Lung (tissue), 11 donors: ENCODE measurements at regions not wholly inside any gene's neighbourhood (a gene's known extent, or its start where the extent isn't known, plus 50 kb on each side); places are given as distances from the start of the nearest gene placed in this dataset.

Experiments
- ATAC-seq: fragments of 200-7000 bp; cut with Tn5 transposase; one replicate; pipeline ENCODE4 v1.9.1; 2020; ENCODE audit warnings: moderate number of reproducible peaks; ENCODE audit not compliant: insufficient read depth, low FRiP score
- DNase-seq, 3 donors: peaks; one replicate each; pipeline ENCODE4 v3.0.0-alpha.2; 2013 to 2017
- H3K27ac ChIP-seq, 2 donors: one replicate each; pipeline ENCODE4 v1.5.1; 2013; ENCODE audit warnings: mild to moderate bottlenecking in 2 of 2, moderate library complexity in 2 of 2, control low read depth in 1 of 2, inconsistent platforms in 1 of 2, low read depth in 1 of 2, low read length in 1 of 2
- H3K27me3 ChIP-seq, 3 donors: one replicate each; pipeline ENCODE4 v1.5.1; 2013; ENCODE audit warnings: low read length in 2 of 3; ENCODE audit not compliant: control insufficient read depth in 3 of 3, insufficient read depth in 3 of 3
- H3K36me3 ChIP-seq, 4 donors: one replicate each; pipeline ENCODE4 v1.5.1; 2013; ENCODE audit warnings: low read length in 4 of 4, mild to moderate bottlenecking in 1 of 4, moderate library complexity in 1 of 4; ENCODE audit not compliant: control insufficient read depth in 4 of 4, insufficient read depth in 4 of 4
- H3K4me1 ChIP-seq, 5 donors: one replicate each; pipeline ENCODE4 v1.5.1; 2013; ENCODE audit warnings: low read length in 5 of 5, mild to moderate bottlenecking in 2 of 5, moderate library complexity in 1 of 5; ENCODE audit not compliant: control insufficient read depth in 5 of 5, insufficient read depth in 5 of 5
- H3K4me3 ChIP-seq: one replicate; pipeline ENCODE4 v1.5.1; 2013; ENCODE audit warnings: mild to moderate bottlenecking, control low read depth, moderate library complexity
- H3K9ac ChIP-seq, 2 donors: one replicate each; pipeline ENCODE4 v1.5.1; 2013; ENCODE audit warnings: low read length in 2 of 2, control low read depth in 1 of 2; ENCODE audit not compliant: insufficient read depth in 1 of 2
- H3K9me3 ChIP-seq, 4 donors: one replicate each; pipeline ENCODE4 v1.5.1; 2013; ENCODE audit warnings: low read length in 3 of 4, mild to moderate bottlenecking in 1 of 4, moderate library complexity in 1 of 4; ENCODE audit not compliant: control insufficient read depth in 4 of 4, insufficient read depth in 3 of 4
- WGBS, 2 donors: extraction: QIAGEN DNeasy Blood & Tissue Kit; methylation state at CpG; one replicate each; pipeline ENCODE4 v1.1.7; 2013; 5-methylcytosine and 5-hydroxymethylcytosine counted together
- TF ChIP-seq, protein P1 (sequence below): IDR thresholded peaks from 2 replicates; pipeline ENCODE4 v1.5.1; 2012; ENCODE audit warnings: mild to moderate bottlenecking; ENCODE audit errors: control extremely low read depth, extremely low read depth
- donor health status: control.
- donor health status: control.
- donor health status: Bipolar disorder and iron deficiency.
- donor health status: healthy.
- donor health status: DM: yes; HTN: yes; CAD: no.

DNA sequence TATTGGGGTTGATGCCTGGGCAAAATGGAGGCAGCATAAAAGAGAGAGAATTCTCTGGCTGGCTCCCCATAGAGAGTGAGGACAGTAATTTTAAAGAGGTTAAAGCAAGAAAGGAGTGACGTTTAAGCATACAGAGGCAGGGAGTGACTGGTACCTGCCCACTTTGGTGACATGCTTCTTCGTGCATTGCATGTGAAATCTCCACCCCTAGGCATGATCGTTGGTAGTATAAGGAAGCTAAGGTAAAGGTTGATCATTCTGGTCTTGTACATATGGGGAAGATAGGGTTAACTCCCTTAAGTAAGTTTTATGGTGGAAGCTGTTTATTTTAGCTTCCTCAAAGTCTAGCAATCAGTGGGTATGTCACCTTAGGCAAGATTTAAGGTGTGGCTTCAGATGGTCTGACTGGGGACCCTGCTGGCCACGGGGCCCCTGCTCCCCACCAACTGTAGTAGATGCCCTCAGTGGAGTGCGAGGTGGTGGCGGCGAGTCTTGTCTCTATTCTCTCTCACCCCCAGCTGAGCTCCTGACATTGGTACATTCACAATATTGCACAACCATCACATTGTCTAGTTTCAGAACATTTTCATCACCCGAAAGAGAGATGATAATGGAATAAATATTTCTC lies 797.5 kb upstream of the SPRY2 start:
- Histone ChIP-seq H3K4me1 (no peaks in the 10 kb centered on the region), H3K9me3 (no peaks in the 10 kb centered on the region), H3K36me3 (no peaks in the 10 kb centered on the region), H3K4me3 (no peak overlapping the region), H3K9ac (no peak overlapping the region), H3K27me3 (no peaks in the 10 kb centered on the region), H3K27ac (no peak overlapping the region)
- WGBS, 2 donors: 82 to 84% methylated on average over 8 of the region's 8 CpGs
- TF ChIP-seq, protein P1, sequence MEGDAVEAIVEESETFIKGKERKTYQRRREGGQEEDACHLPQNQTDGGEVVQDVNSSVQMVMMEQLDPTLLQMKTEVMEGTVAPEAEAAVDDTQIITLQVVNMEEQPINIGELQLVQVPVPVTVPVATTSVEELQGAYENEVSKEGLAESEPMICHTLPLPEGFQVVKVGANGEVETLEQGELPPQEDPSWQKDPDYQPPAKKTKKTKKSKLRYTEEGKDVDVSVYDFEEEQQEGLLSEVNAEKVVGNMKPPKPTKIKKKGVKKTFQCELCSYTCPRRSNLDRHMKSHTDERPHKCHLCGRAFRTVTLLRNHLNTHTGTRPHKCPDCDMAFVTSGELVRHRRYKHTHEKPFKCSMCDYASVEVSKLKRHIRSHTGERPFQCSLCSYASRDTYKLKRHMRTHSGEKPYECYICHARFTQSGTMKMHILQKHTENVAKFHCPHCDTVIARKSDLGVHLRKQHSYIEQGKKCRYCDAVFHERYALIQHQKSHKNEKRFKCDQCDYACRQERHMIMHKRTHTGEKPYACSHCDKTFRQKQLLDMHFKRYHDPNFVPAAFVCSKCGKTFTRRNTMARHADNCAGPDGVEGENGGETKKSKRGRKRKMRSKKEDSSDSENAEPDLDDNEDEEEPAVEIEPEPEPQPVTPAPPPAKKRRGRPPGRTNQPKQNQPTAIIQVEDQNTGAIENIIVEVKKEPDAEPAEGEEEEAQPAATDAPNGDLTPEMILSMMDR: no peak
- ATAC-seq: no peak
- no peak for DNase-seq

DNA sequence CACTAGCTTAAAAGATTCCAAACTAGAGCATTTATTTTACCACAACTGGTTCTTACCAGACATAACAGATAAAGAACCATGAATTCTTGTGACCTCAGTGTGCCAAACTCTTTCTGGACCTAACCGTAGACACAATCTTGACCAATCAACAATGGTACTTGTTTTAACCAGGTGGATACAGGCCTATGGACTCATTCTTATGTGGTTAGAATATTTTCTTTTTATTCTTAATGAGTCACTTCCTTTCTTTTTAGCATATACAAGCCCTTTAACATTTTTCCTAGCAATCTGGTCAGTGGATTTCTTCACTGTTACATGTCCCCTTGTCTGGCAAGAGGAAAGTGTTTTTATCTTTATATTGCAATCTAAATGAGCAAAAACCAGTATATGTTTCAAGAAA lies 792.1 kb upstream of the SPRY2 start:
- ATAC-seq (no peak), DNase-seq (no peak)
- 92 to 97% methylated on average over 1 of the region's 1 CpG for WGBS, 2 donors
- no peaks in the 10 kb centered on the region for H3K4me1 ChIP-seq
- TF ChIP-seq, protein P1: no peak
- H3K4me3 ChIP-seq: no peak overlapping the region
- no peaks in the 10 kb centered on the region for H3K36me3 ChIP-seq
- peaks cover 0 to 3% (median 0%) of the 10 kb centered on the region in 4 donors for H3K9me3 ChIP-seq
- no peak overlapping the region for H3K27ac ChIP-seq
- no peak overlapping the region for H3K9ac ChIP-seq
- H3K27me3 ChIP-seq: no peaks in the 10 kb centered on the region

DNA sequence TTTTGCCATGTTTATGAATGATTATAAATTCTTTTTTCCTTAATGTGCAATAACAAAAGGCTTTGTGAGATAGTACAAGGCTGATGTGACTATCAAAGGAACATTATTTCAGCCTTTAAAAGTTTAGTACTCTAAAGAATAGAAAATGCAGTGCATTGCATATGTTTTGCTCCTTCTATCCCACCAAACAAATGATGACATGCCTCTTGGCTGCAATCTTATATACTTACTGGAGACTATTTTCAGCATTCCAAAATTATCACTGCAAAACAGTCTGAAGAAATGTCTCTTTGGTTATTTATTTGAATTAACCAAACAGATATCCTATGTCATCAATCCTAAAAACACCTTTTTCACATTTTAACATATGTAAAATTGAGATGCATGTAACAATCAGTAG lies 776.5 kb upstream of the SPRY2 start:
- H3K36me3 ChIP-seq: no peaks in the 10 kb centered on the region
- no peak for DNase-seq
- no peak overlapping the region for H3K27ac ChIP-seq
- H3K9ac ChIP-seq: no peak overlapping the region
- no peak overlapping the region for H3K4me3 ChIP-seq
- no peaks in the 10 kb centered on the region for H3K27me3 ChIP-seq
- H3K9me3 ChIP-seq: no peaks in the 10 kb centered on the region
- no peak for ATAC-seq
- TF ChIP-seq, protein P1: no peak
- no peaks in the 10 kb centered on the region for H3K4me1 ChIP-seq
